CD14-positive monocyte (primary cell): ENCODE measurements at regions not wholly inside any gene's neighbourhood (a gene's known extent, or its start where the extent isn't known, plus 50 kb on each side); places are given as distances from the start of the nearest gene placed in this dataset.

Experiments
- DNase-seq, 3 donors: peaks; one replicate each; pipeline ENCODE4 v3.0.0-alpha.2; 2011 to 2022
- H2AFZ ChIP-seq: 2 replicates; pipeline ENCODE4 v1.6.0; 2012; ENCODE audit warnings: mild to moderate bottlenecking, low read depth, low read length, inconsistent platforms; ENCODE audit not compliant: insufficient read depth, poor library complexity, severe bottlenecking
- H3K27ac ChIP-seq, 2 donors: 1 replicate in 1 of 2; 2 replicates in 1 of 2; pipeline ENCODE4 v1.5.1; 2012 to 2013; ENCODE audit warnings: low read length in 2 of 2, control low read depth in 1 of 2, inconsistent platforms in 1 of 2, low read depth in 1 of 2, mild to moderate bottlenecking in 1 of 2
- H3K27me3 ChIP-seq, 2 donors: one replicate each; pipeline versions ENCODE4 v1.6.0 to v1.6.1; 2011 to 2013; ENCODE audit warnings: low read length in 2 of 2; ENCODE audit not compliant: control insufficient read depth in 2 of 2, insufficient read depth in 2 of 2
- H3K36me3 ChIP-seq, 2 donors: replicated peaks in 1 of 2; 1 replicate in 1 of 2; 2 replicates in 1 of 2; pipeline versions ENCODE4 v1.5.1 to v1.6.1; 2012 to 2013; ENCODE audit warnings: low read length in 2 of 2, control low read depth in 1 of 2, inconsistent platforms in 1 of 2, mild to moderate bottlenecking in 1 of 2; ENCODE audit not compliant: insufficient read depth in 2 of 2, control insufficient read depth in 1 of 2
- H3K4me1 ChIP-seq, 2 donors: 1 replicate in 1 of 2; 2 replicates in 1 of 2; pipeline versions ENCODE4 v1.5.1 to v1.6.1; 2012 to 2013; ENCODE audit warnings: low read length in 2 of 2, control low read depth in 1 of 2, inconsistent platforms in 1 of 2, mild to moderate bottlenecking in 1 of 2, moderate library complexity in 1 of 2; ENCODE audit not compliant: insufficient read depth in 2 of 2, control insufficient read depth in 1 of 2
- H3K4me2 ChIP-seq: replicated peaks from 2 replicates; pipeline ENCODE3; 2012; ENCODE audit warnings: low read length, moderate library complexity, mild to moderate bottlenecking; ENCODE audit not compliant: poor library complexity, severe bottlenecking; ENCODE audit errors: extremely low read depth
- H3K4me3 ChIP-seq, 3 experiments: fragments of 200-600 bp in 1 of 3; sonication (generic) in 1 of 3; replicated peaks in 1 of 3; 1 replicate in 2 of 3; 2 replicates in 1 of 3; pipeline ENCODE4 v1.5.1; 2011 to 2013; ENCODE audit warnings: low read length in 3 of 3, mild to moderate bottlenecking in 3 of 3, control low read depth in 2 of 3, low read depth in 2 of 3, inconsistent platforms in 1 of 3, moderate library complexity in 1 of 3
- H3K79me2 ChIP-seq: 2 replicates; pipeline ENCODE4 v1.6.0; 2012; ENCODE audit warnings: mild to moderate bottlenecking, control low read depth, inconsistent platforms, low read length, moderate library complexity; ENCODE audit not compliant: insufficient read depth
- H3K9ac ChIP-seq: 2 replicates; pipeline ENCODE4 v1.6.0; 2017; ENCODE audit warnings: low read length, mild to moderate bottlenecking; ENCODE audit not compliant: insufficient read depth, poor library complexity, severe bottlenecking
- H3K9me3 ChIP-seq, 2 donors: replicated peaks in 1 of 2; 1 replicate in 1 of 2; 2 replicates in 1 of 2; pipeline versions ENCODE4 v1.5.1 to v1.6.1; 2012 to 2013; ENCODE audit warnings: low read length in 2 of 2, control low read depth in 1 of 2; ENCODE audit not compliant: control insufficient read depth in 1 of 2, insufficient read depth in 1 of 2
- H4K20me1 ChIP-seq: 2 replicates; pipeline ENCODE4 v1.6.0; 2012; ENCODE audit warnings: mild to moderate bottlenecking, low read length, control low read depth, moderate library complexity; ENCODE audit not compliant: insufficient read depth
- H3K27ac Mint-ChIP-seq, 7 donors: one replicate each; pipeline ENCODE4 v1.8.0; 2020; ENCODE audit warnings: mild to moderate bottlenecking in 7 of 7, mixed read lengths in 7 of 7, moderate library complexity in 6 of 7, inconsistent platforms in 2 of 7
- H3K27me3 Mint-ChIP-seq, 3 donors: one replicate each; pipeline ENCODE4 v1.8.0; 2021 to 2022; ENCODE audit warnings: low read depth in 3 of 3, mild to moderate bottlenecking in 3 of 3, mixed read lengths in 3 of 3, moderate library complexity in 3 of 3, inconsistent platforms in 1 of 3
- H3K36me3 Mint-ChIP-seq, 2 donors: one replicate each; pipeline ENCODE4 v1.8.0; 2020; ENCODE audit warnings: mixed read lengths in 2 of 2, inconsistent platforms in 1 of 2, mild to moderate bottlenecking in 1 of 2
- H3K4me1 Mint-ChIP-seq: one replicate; pipeline ENCODE4 v1.8.0; 2020; ENCODE audit warnings: mild to moderate bottlenecking, mixed read lengths
- H3K4me3 Mint-ChIP-seq, 2 donors: one replicate each; pipeline ENCODE4 v1.8.0; 2020; ENCODE audit warnings: mild to moderate bottlenecking in 2 of 2, mixed read lengths in 2 of 2, moderate library complexity in 1 of 2
- H3K9me3 Mint-ChIP-seq, 7 donors: one replicate each; pipeline ENCODE4 v1.8.0; 2020 to 2022; ENCODE audit warnings: mixed read lengths in 7 of 7, mild to moderate bottlenecking in 6 of 7, moderate library complexity in 6 of 7, inconsistent platforms in 2 of 7
- WGBS: methylation state at CpG from one replicate; pipeline ENCODE4 v1.1.5; 2013; ENCODE audit warnings: missing lambda C conversion rate; ENCODE audit not compliant: insufficient coverage; 5-methylcytosine and 5-hydroxymethylcytosine counted together
- intact Hi-C, 2 donors: fragments of 100-400 bp; cut with micrococcal nuclease; formaldehyde crosslinking; loops; one replicate each; pipeline versions ENCODE4 v1.15.0 to v1.15.1; 2023
- TF ChIP-seq, protein P1 (sequence below): fragments of 200-600 bp; IDR thresholded peaks from one replicate; pipeline ENCODE4 v1.8.0; 2022; ENCODE audit warnings: antibody characterized with exemption, mild to moderate bottlenecking

DNA sequence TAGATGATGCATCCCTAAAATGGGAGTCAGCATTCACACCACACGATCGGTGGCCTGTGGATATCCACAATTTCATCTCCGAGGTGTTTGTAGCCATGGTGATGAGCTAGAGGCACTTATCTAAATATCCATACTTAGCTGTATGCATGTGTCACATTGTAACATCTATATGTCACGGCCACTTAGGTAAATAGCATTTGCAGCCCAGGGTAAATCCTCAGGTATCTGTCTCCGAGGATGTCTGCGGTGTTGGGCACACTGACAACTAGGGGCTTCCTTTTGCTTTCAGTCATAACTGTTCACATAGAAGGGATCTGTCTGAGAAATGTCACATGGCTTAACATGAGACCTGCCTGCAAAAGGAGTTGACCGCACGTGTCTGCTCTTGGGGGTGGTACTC, 455.2 kb upstream of the ZFHX3 start:
- Histone ChIP-seq H3K4me3 (no peak overlapping the region), H3K4me2 (no peak overlapping the region), H4K20me1 (no peaks in the 10 kb centered on the region), H3K9me3 (no peaks in the 10 kb centered on the region), H3K27ac (no peak overlapping the region), H3K9ac (no peak overlapping the region), H3K79me2 (no peaks in the 10 kb centered on the region), H3K27me3 (no peaks in the 10 kb centered on the region), H3K4me1 (no peaks in the 10 kb centered on the region), H2AFZ (no peak overlapping the region), H3K36me3 (no peaks in the 10 kb centered on the region)
- peaks cover 0 to 5% (median 0%) of the 10 kb centered on the region in 7 donors for H3K9me3 Mint-ChIP-seq
- peaks cover 0 to 4% (median 4%) of the 10 kb centered on the region in 3 donors for H3K27me3 Mint-ChIP-seq
- intact Hi-C loops: no loop called here
- H3K4me3 Mint-ChIP-seq: no peak overlapping the region
- no peak overlapping the region for H3K27ac Mint-ChIP-seq
- no peaks in the 10 kb centered on the region for H3K36me3 Mint-ChIP-seq
- TF ChIP-seq, protein P1, sequence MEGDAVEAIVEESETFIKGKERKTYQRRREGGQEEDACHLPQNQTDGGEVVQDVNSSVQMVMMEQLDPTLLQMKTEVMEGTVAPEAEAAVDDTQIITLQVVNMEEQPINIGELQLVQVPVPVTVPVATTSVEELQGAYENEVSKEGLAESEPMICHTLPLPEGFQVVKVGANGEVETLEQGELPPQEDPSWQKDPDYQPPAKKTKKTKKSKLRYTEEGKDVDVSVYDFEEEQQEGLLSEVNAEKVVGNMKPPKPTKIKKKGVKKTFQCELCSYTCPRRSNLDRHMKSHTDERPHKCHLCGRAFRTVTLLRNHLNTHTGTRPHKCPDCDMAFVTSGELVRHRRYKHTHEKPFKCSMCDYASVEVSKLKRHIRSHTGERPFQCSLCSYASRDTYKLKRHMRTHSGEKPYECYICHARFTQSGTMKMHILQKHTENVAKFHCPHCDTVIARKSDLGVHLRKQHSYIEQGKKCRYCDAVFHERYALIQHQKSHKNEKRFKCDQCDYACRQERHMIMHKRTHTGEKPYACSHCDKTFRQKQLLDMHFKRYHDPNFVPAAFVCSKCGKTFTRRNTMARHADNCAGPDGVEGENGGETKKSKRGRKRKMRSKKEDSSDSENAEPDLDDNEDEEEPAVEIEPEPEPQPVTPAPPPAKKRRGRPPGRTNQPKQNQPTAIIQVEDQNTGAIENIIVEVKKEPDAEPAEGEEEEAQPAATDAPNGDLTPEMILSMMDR: no peak
- 100% methylated on average over 5 of the region's 8 CpGs for WGBS
- no peak for DNase-seq
- H3K4me1 Mint-ChIP-seq: no peaks in the 10 kb centered on the region

DNA sequence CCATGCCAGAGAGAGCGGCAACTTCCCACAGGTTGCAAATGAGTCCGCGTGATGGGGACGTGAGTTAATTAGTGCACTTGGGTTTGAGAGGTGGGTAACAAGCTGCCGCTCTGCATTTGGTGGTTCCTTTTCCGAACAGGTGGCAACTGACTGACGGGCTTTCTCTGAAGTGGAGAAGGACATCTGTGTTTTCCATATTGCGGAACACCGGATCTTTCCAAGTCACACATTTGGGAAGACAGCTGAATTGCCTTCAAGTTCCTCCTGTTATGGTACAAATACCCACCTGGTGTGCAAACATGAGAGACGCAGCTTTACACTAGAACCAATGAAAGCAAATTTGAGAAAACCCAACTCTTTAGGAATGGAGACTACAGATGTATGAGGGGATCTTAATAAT, 451.3 kb upstream of the ZFHX3 start:
- WGBS: 95% methylated on average over 6 of the region's 10 CpGs
- TF ChIP-seq, protein P1: no peak
- no peak overlapping the region for H3K27ac ChIP-seq
- no peak overlapping the region for H2AFZ ChIP-seq
- no peaks in the 10 kb centered on the region for H3K36me3 Mint-ChIP-seq
- no peaks in the 10 kb centered on the region for H3K79me2 ChIP-seq
- peaks cover 1% of the 10 kb centered on the region for H3K4me1 Mint-ChIP-seq
- no peak overlapping the region for H3K27ac Mint-ChIP-seq
- H3K9me3 Mint-ChIP-seq: peaks cover 0 to 5% (median 0%) of the 10 kb centered on the region in 7 donors
- H3K9ac ChIP-seq: no peak overlapping the region
- no peaks in the 10 kb centered on the region for H3K36me3 ChIP-seq
- no peaks in the 10 kb centered on the region for H4K20me1 ChIP-seq
- H3K27me3 Mint-ChIP-seq: peaks cover 2 to 6% (median 2%) of the 10 kb centered on the region in 3 donors
- H3K9me3 ChIP-seq: no peaks in the 10 kb centered on the region
- H3K4me1 ChIP-seq: no peaks in the 10 kb centered on the region
- no peak overlapping the region for H3K4me2 ChIP-seq
- no peak for DNase-seq
- no peak overlapping the region for H3K4me3 Mint-ChIP-seq
- no peaks in the 10 kb centered on the region for H3K27me3 ChIP-seq
- intact Hi-C loops: no loop called here
- no peak overlapping the region for H3K4me3 ChIP-seq
